Ammon's horn (tissue), 1 donor: ENCODE measurements at regions not wholly inside any gene's neighbourhood (a gene's known extent, or its start where the extent isn't known, plus 50 kb on each side); places are given as distances from the start of the nearest gene placed in this dataset.
A peak's percentile ranks its signal among the peaks of the same experiment; 100 is the strongest.
"Not testable (repeated sequence)": the region's sequence is repeated elsewhere in the genome, so short reads cannot be mapped to it uniquely, and the experiment has no call there.

ENCODE experiments used
- DNase-seq: peaks from one replicate; pipeline ENCODE4 v3.0.0-alpha.2; 2016; ENCODE audit warnings: low spot score

GRCh38 chr13:102538938-102539337, 57.8 kb upstream of the TPP2 start:
- DNase-seq: no peak

- DNase-seq: no peak
Measured at GRCh38 chr13:102536695-102537485, 59.9 kb upstream of the TPP2 start.

GRCh38 chr13:102536196-102536595, 60.6 kb upstream of the TPP2 start:
- no peak for DNase-seq

- no peak for DNase-seq
Measured at GRCh38 chr13:102530751-102531150, 66.0 kb upstream of the TPP2 start.

GRCh38 chr13:102522251-102522650, 74.5 kb upstream of the TPP2 start:
- not testable (repeated sequence) for DNase-seq

- no peak for DNase-seq
Measured at GRCh38 chr13:102517959-102518358, 78.8 kb upstream of the TPP2 start.

GRCh38 chr13:102510072-102510471, 86.7 kb upstream of the TPP2 start:
- no peak for DNase-seq

- no peak for DNase-seq
Measured at GRCh38 chr13:102508411-102508810, 88.4 kb upstream of the TPP2 start.

GRCh38 chr13:102504002-102504401, 92.8 kb upstream of the TPP2 start:
- no peak for DNase-seq

- no peak for DNase-seq
Measured at GRCh38 chr13:102495663-102496062, 93.8 kb upstream of the FGF14 start.

GRCh38 chr13:102487330-102487729, 85.5 kb upstream of the FGF14 start:
- DNase-seq: peak; percentile 66

- no peak for DNase-seq
Measured at GRCh38 chr13:102484329-102484728, 82.5 kb upstream of the FGF14 start.

GRCh38 chr13:102472650-102473049, 70.8 kb upstream of the FGF14 start:
- DNase-seq: no peak

GRCh38 chr13:102470283-102470917, 68.6 kb upstream of the FGF14 start:
- DNase-seq: no peak

GRCh38 chr13:102466610-102467190, 64.9 kb upstream of the FGF14 start:
- DNase-seq: no peak

- DNase-seq: no peak
Measured at GRCh38 chr13:102462570-102462969, 60.7 kb upstream of the FGF14 start.

GRCh38 chr13:102461302-102461701, 59.5 kb upstream of the FGF14 start:
- no peak for DNase-seq

- DNase-seq: no peak
Measured at GRCh38 chr13:102460806-102461205, 59.0 kb upstream of the FGF14 start.

- peak; percentile 37 for DNase-seq
Measured at GRCh38 chr13:102452836-102453235, 51.0 kb upstream of the FGF14 start.
